Vagina (tissue), 2 donors: ENCODE measurements at regions not wholly inside any gene's neighbourhood (a gene's known extent, or its start where the extent isn't known, plus 50 kb on each side); places are given as distances from the start of the nearest gene placed in this dataset.

Experiments
- POLR2A ChIP-seq, 2 donors: fragments of 450-650 bp; IDR thresholded peaks; one replicate each; pipeline ENCODE4 v1.6.1; 2017; ENCODE audit warnings: antibody characterized with exemption in 2 of 2, mild to moderate bottlenecking in 2 of 2, moderate library complexity in 2 of 2
- TF ChIP-seq, protein P1 (sequence below), 3 experiments: fragments of 450-650 bp in 2 of 3; fragments of 200-600 bp in 1 of 3; sonication (generic) in 1 of 3; IDR thresholded peaks; one replicate each; pipeline ENCODE4 v1.5.1; 2017 to 2019; ENCODE audit warnings: antibody characterized with exemption in 3 of 3, mild to moderate bottlenecking in 2 of 3, moderate library complexity in 2 of 3

DNA sequence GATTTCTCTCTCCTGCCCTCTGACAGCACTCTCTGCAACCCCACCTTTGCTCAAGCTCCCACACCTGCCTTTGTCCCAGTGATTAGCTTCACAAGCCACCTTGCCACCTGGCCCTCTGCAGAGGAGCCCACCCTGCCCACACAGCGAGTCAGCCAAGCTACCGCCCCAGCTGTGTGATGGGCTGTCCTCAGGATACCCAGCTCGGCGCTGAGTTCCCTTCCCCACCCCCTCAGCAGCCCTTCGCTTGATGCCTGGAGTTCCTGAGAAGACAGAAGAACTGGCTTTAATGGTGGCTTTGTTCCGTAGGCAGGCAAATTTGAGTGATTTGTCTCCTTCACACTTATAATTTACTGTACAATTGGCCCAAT is 266.4 kb downstream of the CBLN1 start:
- no peak for TF ChIP-seq POLR2A (IDR thresholded peaks at IDR 0.05)
- TF ChIP-seq, protein P1, sequence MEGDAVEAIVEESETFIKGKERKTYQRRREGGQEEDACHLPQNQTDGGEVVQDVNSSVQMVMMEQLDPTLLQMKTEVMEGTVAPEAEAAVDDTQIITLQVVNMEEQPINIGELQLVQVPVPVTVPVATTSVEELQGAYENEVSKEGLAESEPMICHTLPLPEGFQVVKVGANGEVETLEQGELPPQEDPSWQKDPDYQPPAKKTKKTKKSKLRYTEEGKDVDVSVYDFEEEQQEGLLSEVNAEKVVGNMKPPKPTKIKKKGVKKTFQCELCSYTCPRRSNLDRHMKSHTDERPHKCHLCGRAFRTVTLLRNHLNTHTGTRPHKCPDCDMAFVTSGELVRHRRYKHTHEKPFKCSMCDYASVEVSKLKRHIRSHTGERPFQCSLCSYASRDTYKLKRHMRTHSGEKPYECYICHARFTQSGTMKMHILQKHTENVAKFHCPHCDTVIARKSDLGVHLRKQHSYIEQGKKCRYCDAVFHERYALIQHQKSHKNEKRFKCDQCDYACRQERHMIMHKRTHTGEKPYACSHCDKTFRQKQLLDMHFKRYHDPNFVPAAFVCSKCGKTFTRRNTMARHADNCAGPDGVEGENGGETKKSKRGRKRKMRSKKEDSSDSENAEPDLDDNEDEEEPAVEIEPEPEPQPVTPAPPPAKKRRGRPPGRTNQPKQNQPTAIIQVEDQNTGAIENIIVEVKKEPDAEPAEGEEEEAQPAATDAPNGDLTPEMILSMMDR (IDR thresholded peaks at IDR 0.05) = no peak
